GM23338 (cell line): ENCODE measurements at regions not wholly inside any gene's neighbourhood (a gene's known extent, or its start where the extent isn't known, plus 50 kb on each side); places are given as distances from the start of the nearest gene placed in this dataset.

Experiments
- ATAC-seq: fragments of 200-7000 bp; cut with Tn5 transposase; 3 replicates; pipeline ENCODE4 v1.9.1; 2020
- DNase-seq: peaks from one replicate; pipeline ENCODE4 v3.0.0-alpha.2; 2015; ENCODE audit warnings: low spot score
- H2AFZ ChIP-seq: fragments of 200-600 bp; sonication (generic); 2 replicates; pipeline ENCODE4 v1.8.0; 2016; ENCODE audit warnings: antibody characterized with exemption, mild to moderate bottlenecking, moderate library complexity
- H3F3A ChIP-seq: fragments of 200-600 bp; sonication (generic); replicated peaks from 2 replicates; pipeline ENCODE4 v1.8.0; 2017; ENCODE audit warnings: antibody characterized with exemption, mixed run types, low read depth
- H3K27ac ChIP-seq: fragments of 200-600 bp; sonication (generic); 2 replicates; pipeline ENCODE4 v1.6.1; 2016; ENCODE audit warnings: low read depth
- H3K27me3 ChIP-seq: fragments of 200-600 bp; sonication (generic); 2 replicates; pipeline ENCODE4 v1.8.0; 2016; ENCODE audit warnings: mild to moderate bottlenecking, mixed run types, moderate library complexity; ENCODE audit not compliant: insufficient read depth
- H3K36me3 ChIP-seq: fragments of 200-600 bp; sonication (generic); 2 replicates; pipeline ENCODE4 v1.8.0; 2016; ENCODE audit warnings: mild to moderate bottlenecking; ENCODE audit not compliant: insufficient read depth
- H3K4me1 ChIP-seq: fragments of 200-600 bp; sonication (generic); 2 replicates; pipeline ENCODE4 v1.8.0; 2016; ENCODE audit warnings: mild to moderate bottlenecking, moderate library complexity; ENCODE audit not compliant: insufficient read depth
- H3K4me2 ChIP-seq: fragments of 200-600 bp; sonication (generic); 2 replicates; pipeline ENCODE4 v1.7.1; 2017; ENCODE audit warnings: mixed run types
- H3K4me3 ChIP-seq: fragments of 200-600 bp; sonication (generic); 2 replicates; pipeline ENCODE4 v1.6.1; 2016; ENCODE audit warnings: mixed run types
- H3K79me2 ChIP-seq: fragments of 200-600 bp; sonication (generic); replicated peaks from 2 replicates; pipeline ENCODE4 v1.8.0; 2017; ENCODE audit warnings: mild to moderate bottlenecking; ENCODE audit not compliant: insufficient read depth
- H3K9me2 ChIP-seq: fragments of 200-600 bp; sonication (generic); 2 replicates; pipeline ENCODE4 v1.8.0; 2017; ENCODE audit not compliant: insufficient read depth
- H4K20me1 ChIP-seq: fragments of 200-600 bp; sonication (generic); replicated peaks from 2 replicates; pipeline ENCODE4 v1.8.0; 2017; ENCODE audit warnings: mild to moderate bottlenecking; ENCODE audit not compliant: insufficient read depth
- H3K27ac Mint-ChIP-seq: 2 replicates; pipeline ENCODE4 v1.8.0; 2020; ENCODE audit warnings: inconsistent platforms, mild to moderate bottlenecking, moderate library complexity, mixed read lengths
- H3K27me3 Mint-ChIP-seq: 3 replicates; pipeline ENCODE4 v1.8.0; 2022; ENCODE audit warnings: low read depth, mild to moderate bottlenecking, moderate library complexity, mixed read lengths, inconsistent platforms; ENCODE audit not compliant: insufficient read depth, poor library complexity
- H3K36me3 Mint-ChIP-seq: 3 replicates; pipeline ENCODE4 v1.8.0; 2021; ENCODE audit warnings: low read depth, mild to moderate bottlenecking, inconsistent platforms, moderate library complexity, mixed read lengths
- H3K4me1 Mint-ChIP-seq: 3 replicates; pipeline ENCODE4 v1.8.0; 2020; ENCODE audit warnings: mild to moderate bottlenecking, inconsistent platforms, mixed read lengths
- H3K4me3 Mint-ChIP-seq: 3 replicates; pipeline ENCODE4 v1.8.0; 2021; ENCODE audit warnings: moderate library complexity, mild to moderate bottlenecking, inconsistent platforms, mixed read lengths
- H3K9me3 Mint-ChIP-seq: 3 replicates; pipeline ENCODE4 v1.8.0; 2020; ENCODE audit warnings: moderate library complexity, mild to moderate bottlenecking, inconsistent platforms, mixed read lengths
- CREB1 ChIP-seq: fragments of 250-450 bp; sonication (Bioruptor Pico); IDR thresholded peaks from 2 replicates; pipeline ENCODE4 v1.5.0; 2020; ENCODE audit warnings: low read depth, mild to moderate bottlenecking, moderate library complexity
- CTCF ChIP-seq, 2 experiments: fragments of 200-600 bp in 1 of 2; sonication (generic) in 1 of 2; conservative IDR thresholded peaks; 2 replicates each; pipeline versions ENCODE4 v1.5.1 to v1.6.1; 2016 to 2017; ENCODE audit warnings: antibody characterized with exemption in 2 of 2, low read depth in 2 of 2, mild to moderate bottlenecking in 2 of 2, moderate library complexity in 1 of 2
- EZH2phosphoT487 ChIP-seq: fragments of 200-600 bp; sonication (generic); IDR thresholded peaks from one replicate; pipeline ENCODE4 v1.8.1; 2018; ENCODE audit warnings: antibody characterized with exemption; ENCODE audit not compliant: unreplicated experiment
- JUNB ChIP-seq: IDR thresholded peaks from one replicate; pipeline ENCODE4 v1.6.1; 2016; ENCODE audit warnings: antibody characterized with exemption; ENCODE audit not compliant: unreplicated experiment
- POLR2AphosphoS5 ChIP-seq: IDR thresholded peaks from 2 replicates; pipeline ENCODE4 v1.6.1; 2016; ENCODE audit warnings: antibody characterized with exemption, low read depth
- REST ChIP-seq: IDR thresholded peaks from one replicate; pipeline ENCODE4 v1.6.1; 2018; ENCODE audit warnings: antibody characterized with exemption; ENCODE audit not compliant: unreplicated experiment
- ZNF331 ChIP-seq: fragments of 250-450 bp; sonication (Bioruptor Pico); IDR thresholded peaks from 2 replicates; pipeline ENCODE4 v1.5.0; 2020; ENCODE audit warnings: low read depth, mild to moderate bottlenecking, moderate library complexity
- TF ChIP-seq, protein P1 (sequence below): fragments of 250-450 bp; sonication (Bioruptor Pico); IDR thresholded peaks from 2 replicates; pipeline ENCODE4 v1.5.0; 2020; ENCODE audit warnings: mild to moderate bottlenecking, moderate library complexity

DNA sequence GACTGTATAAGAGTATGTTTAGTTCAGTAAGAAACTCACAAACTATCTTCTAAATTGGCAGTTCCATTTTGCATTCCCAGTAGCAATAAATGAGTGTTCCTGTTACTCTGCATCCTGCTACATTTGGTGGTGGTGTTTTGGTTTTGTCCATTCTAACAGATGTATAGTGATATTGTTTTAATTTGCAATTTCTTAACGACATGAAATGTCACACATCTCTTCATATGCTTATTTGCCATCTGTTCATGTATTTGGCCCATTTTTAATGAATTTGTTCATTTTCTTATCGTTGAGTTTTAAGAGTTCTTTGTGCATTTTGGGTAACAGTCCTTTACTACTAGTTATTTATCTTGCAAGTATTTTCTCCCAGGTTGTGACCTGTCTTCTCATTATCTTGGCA, 232.2 kb downstream of the TMA16 start:
- H3K9me2 ChIP-seq: no peaks in the 10 kb centered on the region
- Mint-ChIP-seq H3K4me3 (no peak overlapping the region), H3K9me3 (peaks cover 53% of the 10 kb centered on the region), H3K36me3 (peaks cover 16% of the 10 kb centered on the region; the same call in 2 of the 3 replicates), H3K27ac (no peak overlapping the region), H3K27me3 (peaks cover 4% of the 10 kb centered on the region), H3K4me1 (no peaks in the 10 kb centered on the region)
- no peak overlapping the region for H2AFZ ChIP-seq
- no peak overlapping the region for H3K27ac ChIP-seq
- no peak overlapping the region for H3K4me3 ChIP-seq
- no peaks in the 10 kb centered on the region for H3F3A ChIP-seq
- no peaks in the 10 kb centered on the region for H3K79me2 ChIP-seq
- no peaks in the 10 kb centered on the region for H3K4me1 ChIP-seq
- no peaks in the 10 kb centered on the region for H3K27me3 ChIP-seq
- H3K36me3 ChIP-seq: no peaks in the 10 kb centered on the region
- DNase-seq: no peak
- no peak overlapping the region for H3K4me2 ChIP-seq
- ATAC-seq: no peak
- H4K20me1 ChIP-seq: no peaks in the 10 kb centered on the region
- no peak for TF ChIP-seq CTCF (conservative IDR thresholded peaks at IDR 0.05; ENCODE audit: low read depth in 2 of 2)
- no peak for TF ChIP-seq EZH2phosphoT487

DNA sequence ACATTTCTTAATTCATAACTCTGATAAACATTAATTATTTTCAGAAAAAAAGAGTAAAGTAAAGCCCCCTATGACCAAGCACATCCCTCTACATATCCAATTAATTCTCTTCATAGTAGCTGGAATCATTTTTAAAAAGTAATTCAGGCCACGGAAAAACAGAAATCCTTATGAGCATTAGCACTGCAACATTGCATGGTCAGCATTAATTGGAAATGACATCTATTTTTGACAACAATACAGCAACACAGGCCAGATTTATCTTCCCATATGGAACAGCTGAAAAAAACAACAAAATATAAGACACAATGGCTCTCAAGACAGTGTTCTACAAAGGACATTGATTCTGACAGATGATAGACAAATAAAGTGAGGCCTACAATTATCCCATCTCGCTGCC, 236.6 kb downstream of the TMA16 start:
- no peak for ATAC-seq

More for the DNA sequence above, 236.6 kb downstream of the TMA16 start:
- no peak overlapping the region for H3K4me2 ChIP-seq
- H3K27ac ChIP-seq: no peak overlapping the region
- no peak overlapping the region for H3K4me3 ChIP-seq
- Mint-ChIP-seq H3K4me3 (no peak overlapping the region), H3K27me3 (peaks cover 4% of the 10 kb centered on the region), H3K9me3 (peaks cover 37% of the 10 kb centered on the region), H3K4me1 (no peaks in the 10 kb centered on the region), H3K36me3 (peaks cover 9% of the 10 kb centered on the region; the same call in 1 of the 3 replicates), H3K27ac (no peak overlapping the region)
- DNase-seq: no peak
- no peaks in the 10 kb centered on the region for H3K4me1 ChIP-seq
- H3K27me3 ChIP-seq: no peaks in the 10 kb centered on the region
- no peaks in the 10 kb centered on the region for H4K20me1 ChIP-seq
- H3F3A ChIP-seq: no peaks in the 10 kb centered on the region
- no peak for TF ChIP-seq CTCF (conservative IDR thresholded peaks at IDR 0.05; ENCODE audit: low read depth in 2 of 2)
- no peak for TF ChIP-seq POLR2AphosphoS5
- no peak for TF ChIP-seq REST
- TF ChIP-seq, protein P1, sequence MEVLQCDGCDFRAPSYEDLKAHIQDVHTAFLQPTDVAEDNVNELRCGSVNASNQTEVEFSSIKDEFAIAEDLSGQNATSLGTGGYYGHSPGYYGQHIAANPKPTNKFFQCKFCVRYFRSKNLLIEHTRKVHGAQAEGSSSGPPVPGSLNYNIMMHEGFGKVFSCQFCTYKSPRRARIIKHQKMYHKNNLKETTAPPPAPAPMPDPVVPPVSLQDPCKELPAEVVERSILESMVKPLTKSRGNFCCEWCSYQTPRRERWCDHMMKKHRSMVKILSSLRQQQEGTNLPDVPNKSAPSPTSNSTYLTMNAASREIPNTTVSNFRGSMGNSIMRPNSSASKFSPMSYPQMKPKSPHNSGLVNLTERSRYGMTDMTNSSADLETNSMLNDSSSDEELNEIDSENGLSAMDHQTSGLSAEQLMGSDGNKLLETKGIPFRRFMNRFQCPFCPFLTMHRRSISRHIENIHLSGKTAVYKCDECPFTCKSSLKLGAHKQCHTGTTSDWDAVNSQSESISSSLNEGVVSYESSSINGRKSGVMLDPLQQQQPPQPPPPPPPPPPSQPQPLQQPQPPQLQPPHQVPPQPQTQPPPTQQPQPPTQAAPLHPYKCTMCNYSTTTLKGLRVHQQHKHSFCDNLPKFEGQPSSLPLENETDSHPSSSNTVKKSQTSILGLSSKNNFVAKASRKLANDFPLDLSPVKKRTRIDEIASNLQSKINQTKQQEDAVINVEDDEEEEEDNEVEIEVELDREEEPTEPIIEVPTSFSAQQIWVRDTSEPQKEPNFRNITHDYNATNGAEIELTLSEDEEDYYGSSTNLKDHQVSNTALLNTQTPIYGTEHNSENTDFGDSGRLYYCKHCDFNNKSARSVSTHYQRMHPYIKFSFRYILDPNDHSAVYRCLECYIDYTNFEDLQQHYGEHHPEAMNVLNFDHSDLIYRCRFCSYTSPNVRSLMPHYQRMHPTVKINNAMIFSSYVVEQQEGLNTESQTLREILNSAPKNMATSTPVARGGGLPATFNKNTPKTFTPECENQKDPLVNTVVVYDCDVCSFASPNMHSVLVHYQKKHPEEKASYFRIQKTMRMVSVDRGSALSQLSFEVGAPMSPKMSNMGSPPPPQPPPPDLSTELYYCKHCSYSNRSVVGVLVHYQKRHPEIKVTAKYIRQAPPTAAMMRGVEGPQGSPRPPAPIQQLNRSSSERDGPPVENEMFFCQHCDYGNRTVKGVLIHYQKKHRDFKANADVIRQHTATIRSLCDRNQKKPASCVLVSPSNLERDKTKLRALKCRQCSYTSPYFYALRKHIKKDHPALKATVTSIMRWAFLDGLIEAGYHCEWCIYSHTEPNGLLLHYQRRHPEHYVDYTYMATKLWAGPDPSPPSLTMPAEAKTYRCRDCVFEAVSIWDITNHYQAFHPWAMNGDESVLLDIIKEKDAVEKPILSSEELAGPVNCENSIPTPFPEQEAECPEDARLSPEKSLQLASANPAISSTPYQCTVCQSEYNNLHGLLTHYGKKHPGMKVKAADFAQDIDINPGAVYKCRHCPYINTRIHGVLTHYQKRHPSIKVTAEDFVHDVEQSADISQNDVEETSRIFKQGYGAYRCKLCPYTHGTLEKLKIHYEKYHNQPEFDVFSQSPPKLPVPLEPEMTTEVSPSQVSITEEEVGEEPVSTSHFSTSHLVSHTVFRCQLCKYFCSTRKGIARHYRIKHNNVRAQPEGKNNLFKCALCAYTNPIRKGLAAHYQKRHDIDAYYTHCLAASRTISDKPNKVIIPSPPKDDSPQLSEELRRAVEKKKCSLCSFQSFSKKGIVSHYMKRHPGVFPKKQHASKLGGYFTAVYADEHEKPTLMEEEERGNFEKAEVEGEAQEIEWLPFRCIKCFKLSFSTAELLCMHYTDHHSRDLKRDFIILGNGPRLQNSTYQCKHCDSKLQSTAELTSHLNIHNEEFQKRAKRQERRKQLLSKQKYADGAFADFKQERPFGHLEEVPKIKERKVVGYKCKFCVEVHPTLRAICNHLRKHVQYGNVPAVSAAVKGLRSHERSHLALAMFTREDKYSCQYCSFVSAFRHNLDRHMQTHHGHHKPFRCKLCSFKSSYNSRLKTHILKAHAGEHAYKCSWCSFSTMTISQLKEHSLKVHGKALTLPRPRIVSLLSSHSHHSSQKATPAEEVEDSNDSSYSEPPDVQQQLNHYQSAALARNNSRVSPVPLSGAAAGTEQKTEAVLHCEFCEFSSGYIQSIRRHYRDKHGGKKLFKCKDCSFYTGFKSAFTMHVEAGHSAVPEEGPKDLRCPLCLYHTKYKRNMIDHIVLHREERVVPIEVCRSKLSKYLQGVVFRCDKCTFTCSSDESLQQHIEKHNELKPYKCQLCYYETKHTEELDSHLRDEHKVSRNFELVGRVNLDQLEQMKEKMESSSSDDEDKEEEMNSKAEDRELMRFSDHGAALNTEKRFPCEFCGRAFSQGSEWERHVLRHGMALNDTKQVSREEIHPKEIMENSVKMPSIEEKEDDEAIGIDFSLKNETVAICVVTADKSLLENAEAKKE (CRISPR knock-in tag): no peak
- TF ChIP-seq CREB1 (CRISPR knock-in tag): no peak
- TF ChIP-seq ZNF331 (CRISPR knock-in tag): no peak
- TF ChIP-seq JUNB: no peak
- H3K79me2 ChIP-seq: no peaks in the 10 kb centered on the region
- no peak overlapping the region for H2AFZ ChIP-seq
- H3K9me2 ChIP-seq: no peaks in the 10 kb centered on the region
- H3K36me3 ChIP-seq: no peaks in the 10 kb centered on the region
